Neuron (in vitro differentiated cells): ENCODE measurements at regions not wholly inside any gene's neighbourhood (a gene's known extent, or its start where the extent isn't known, plus 50 kb on each side); places are given as distances from the start of the nearest gene placed in this dataset.

Experiments used
- H2AFZ ChIP-seq: one replicate; pipeline ENCODE4 v1.6.1; 2013; ENCODE audit warnings: low read depth, mild to moderate bottlenecking, inconsistent platforms, low read length, moderate library complexity
- H3K27me3 ChIP-seq: one replicate; pipeline ENCODE4 v1.6.1; 2013; ENCODE audit warnings: low read length; ENCODE audit not compliant: insufficient read depth
- H3K36me3 ChIP-seq: one replicate; pipeline ENCODE4 v1.6.1; 2013; ENCODE audit warnings: low read length; ENCODE audit not compliant: insufficient read depth
- H3K4me1 ChIP-seq: one replicate; pipeline ENCODE4 v1.6.1; 2013; ENCODE audit warnings: low read length; ENCODE audit not compliant: insufficient read depth
- H3K4me3 ChIP-seq: 2 replicates; pipeline ENCODE4 v1.5.1; 2013; ENCODE audit warnings: mild to moderate bottlenecking, low read length, moderate library complexity
- H3K9me3 ChIP-seq: one replicate; pipeline ENCODE4 v1.6.1; 2013; ENCODE audit warnings: low read length

- H2AFZ ChIP-seq: no peak overlapping the region
- no peak overlapping the region for H3K4me3 ChIP-seq
- H3K4me1 ChIP-seq: no peaks in the 10 kb centered on the region
- no peaks in the 10 kb centered on the region for H3K36me3 ChIP-seq
- no peaks in the 10 kb centered on the region for H3K9me3 ChIP-seq
- H3K27me3 ChIP-seq: no peaks in the 10 kb centered on the region
These were observed 223.0 kb downstream of the NSUN3 start for GRCh38 chr3:94285872-94286271.

GRCh38 chr3:94291686-94292085 lies 228.8 kb downstream of the NSUN3 start:
- Histone ChIP-seq H3K4me3 (no peak overlapping the region), H3K36me3 (no peaks in the 10 kb centered on the region), H3K4me1 (no peaks in the 10 kb centered on the region), H3K27me3 (no peaks in the 10 kb centered on the region), H3K9me3 (no peaks in the 10 kb centered on the region), H2AFZ (no peak overlapping the region)

GRCh38 chr3:94292151-94292550 lies 229.3 kb downstream of the NSUN3 start:
- no peak overlapping the region for H2AFZ ChIP-seq
- no peaks in the 10 kb centered on the region for H3K9me3 ChIP-seq
- no peaks in the 10 kb centered on the region for H3K27me3 ChIP-seq
- no peaks in the 10 kb centered on the region for H3K36me3 ChIP-seq
- H3K4me1 ChIP-seq: no peaks in the 10 kb centered on the region
- H3K4me3 ChIP-seq: no peak overlapping the region

- H3K4me3 ChIP-seq: no peak overlapping the region
- H3K4me1 ChIP-seq: no peaks in the 10 kb centered on the region
- no peaks in the 10 kb centered on the region for H3K9me3 ChIP-seq
- no peaks in the 10 kb centered on the region for H3K36me3 ChIP-seq
- no peaks in the 10 kb centered on the region for H3K27me3 ChIP-seq
- no peak overlapping the region for H2AFZ ChIP-seq
These were observed 230.9 kb downstream of the NSUN3 start for GRCh38 chr3:94293793-94294195.

- no peaks in the 10 kb centered on the region for H3K4me1 ChIP-seq
- H3K4me3 ChIP-seq: no peak overlapping the region
- no peak overlapping the region for H2AFZ ChIP-seq
- no peaks in the 10 kb centered on the region for H3K36me3 ChIP-seq
- no peaks in the 10 kb centered on the region for H3K9me3 ChIP-seq
- no peaks in the 10 kb centered on the region for H3K27me3 ChIP-seq
These were observed 231.9 kb downstream of the NSUN3 start for GRCh38 chr3:94294806-94295205.

GRCh38 chr3:94299716-94300115 lies 236.9 kb downstream of the NSUN3 start:
- Histone ChIP-seq H3K9me3 (no peaks in the 10 kb centered on the region), H3K27me3 (no peaks in the 10 kb centered on the region), H3K4me3 (no peak overlapping the region), H2AFZ (no peak overlapping the region), H3K4me1 (no peaks in the 10 kb centered on the region), H3K36me3 (no peaks in the 10 kb centered on the region)

- Histone ChIP-seq H2AFZ (no peak overlapping the region), H3K9me3 (no peaks in the 10 kb centered on the region), H3K4me3 (no peak overlapping the region), H3K4me1 (peaks cover 6% of the 10 kb centered on the region), H3K36me3 (no peaks in the 10 kb centered on the region), H3K27me3 (no peaks in the 10 kb centered on the region)
These were observed 238.5 kb downstream of the NSUN3 start for GRCh38 chr3:94301366-94301765.

GRCh38 chr3:94303266-94303665 lies 240.4 kb downstream of the NSUN3 start:
- H3K27me3 ChIP-seq: no peaks in the 10 kb centered on the region
- no peak overlapping the region for H3K4me3 ChIP-seq
- H2AFZ ChIP-seq: no peak overlapping the region
- H3K4me1 ChIP-seq: peaks cover 10% of the 10 kb centered on the region
- H3K9me3 ChIP-seq: no peaks in the 10 kb centered on the region
- H3K36me3 ChIP-seq: no peaks in the 10 kb centered on the region

- Histone ChIP-seq H3K4me3 (no peak overlapping the region), H3K4me1 (peaks cover 10% of the 10 kb centered on the region), H3K27me3 (no peaks in the 10 kb centered on the region), H2AFZ (no peak overlapping the region), H3K9me3 (no peaks in the 10 kb centered on the region), H3K36me3 (no peaks in the 10 kb centered on the region)
These were observed 241.0 kb downstream of the NSUN3 start for GRCh38 chr3:94303897-94304296.

GRCh38 chr3:94304954-94305353 lies 242.1 kb downstream of the NSUN3 start:
- Histone ChIP-seq H3K4me3 (no peak overlapping the region), H3K9me3 (no peaks in the 10 kb centered on the region), H3K4me1 (peaks cover 10% of the 10 kb centered on the region)

GRCh38 chr3:94305835-94306611 lies 243.2 kb downstream of the NSUN3 start:
- H3K27me3 ChIP-seq: no peaks in the 10 kb centered on the region
- no peaks in the 10 kb centered on the region for H3K9me3 ChIP-seq
- no peak overlapping the region for H2AFZ ChIP-seq
- no peaks in the 10 kb centered on the region for H3K36me3 ChIP-seq
- H3K4me1 ChIP-seq: peaks cover 10% of the 10 kb centered on the region
- no peak overlapping the region for H3K4me3 ChIP-seq

More at GRCh38 chr3:94304954-94305353, 242.1 kb downstream of the NSUN3 start:
- Histone ChIP-seq H2AFZ (no peak overlapping the region), H3K27me3 (no peaks in the 10 kb centered on the region), H3K36me3 (no peaks in the 10 kb centered on the region)

- Histone ChIP-seq H3K4me1 (peaks cover 10% of the 10 kb centered on the region), H3K9me3 (no peaks in the 10 kb centered on the region), H3K4me3 (no peak overlapping the region), H3K27me3 (no peaks in the 10 kb centered on the region), H2AFZ (no peak overlapping the region), H3K36me3 (no peaks in the 10 kb centered on the region)
These were observed 244.7 kb downstream of the NSUN3 start for GRCh38 chr3:94307588-94307987.

- no peak overlapping the region for H2AFZ ChIP-seq
- H3K27me3 ChIP-seq: no peaks in the 10 kb centered on the region
These were observed 245.9 kb downstream of the NSUN3 start for GRCh38 chr3:94308767-94309166.

More at GRCh38 chr3:94308767-94309166, 245.9 kb downstream of the NSUN3 start:
- Histone ChIP-seq H3K4me1 (peaks cover 10% of the 10 kb centered on the region), H3K9me3 (no peaks in the 10 kb centered on the region), H3K36me3 (no peaks in the 10 kb centered on the region), H3K4me3 (no peak overlapping the region)
